ENCODE measurements at regions not wholly inside any gene's neighbourhood (a gene's known extent, or its start where the extent isn't known, plus 50 kb on each side); places are given as distances from the start of the nearest gene placed in this dataset.

DNA sequence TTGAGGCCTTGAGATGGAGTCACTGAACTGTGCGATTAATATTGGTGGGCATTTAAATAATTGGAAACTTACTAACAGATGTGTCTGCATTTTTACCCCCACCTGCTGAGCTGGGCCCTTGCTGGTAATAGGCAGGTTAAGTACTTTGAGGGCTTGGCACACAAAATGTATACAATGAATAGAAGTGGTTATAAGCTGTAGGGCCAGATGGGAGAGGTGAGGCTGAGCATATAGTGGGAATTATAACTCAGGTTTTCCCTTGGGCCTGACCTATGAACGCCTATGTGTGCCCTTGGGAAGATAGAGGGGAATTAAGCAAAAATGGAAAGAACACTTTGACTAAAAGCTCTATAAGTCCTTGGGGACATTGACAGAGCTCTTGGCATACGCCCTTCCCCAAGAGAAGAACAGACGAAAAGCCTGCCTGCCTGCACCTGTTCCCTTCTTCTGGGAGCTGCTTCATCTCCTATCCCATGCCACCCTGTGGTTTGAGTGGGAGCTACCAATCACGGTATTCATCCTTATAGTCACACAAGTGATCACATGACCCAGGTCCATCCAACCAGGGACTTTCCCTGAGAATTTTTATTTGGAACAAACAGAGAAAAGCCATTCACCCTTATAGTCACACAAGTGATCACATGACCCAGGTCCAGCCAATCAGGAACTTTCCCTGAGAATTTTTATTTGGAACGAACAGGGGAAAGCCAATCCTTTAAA, 260.7 kb upstream of the CSF3R start:
- no peak for DNase-seq

DNA sequence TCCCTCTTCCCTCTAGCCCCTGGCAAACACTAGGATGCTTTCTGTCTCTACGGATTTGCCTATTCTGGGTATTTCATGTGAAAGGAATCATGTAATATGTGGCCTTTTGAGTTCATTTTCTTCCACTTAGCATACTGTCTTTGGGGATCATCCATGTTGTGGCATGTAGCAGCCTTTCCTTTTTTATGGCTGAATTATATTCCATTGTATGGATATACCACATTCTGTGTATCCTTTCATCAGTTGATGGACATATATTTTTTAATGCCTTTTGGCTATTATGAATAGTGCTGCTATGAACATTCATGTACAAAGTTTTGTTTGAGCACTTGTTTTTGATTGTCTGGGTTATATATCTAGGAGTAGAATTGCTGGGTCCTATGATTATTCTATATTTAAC, 258.4 kb upstream of the CSF3R start:
- DNase-seq, result no peak

DNA sequence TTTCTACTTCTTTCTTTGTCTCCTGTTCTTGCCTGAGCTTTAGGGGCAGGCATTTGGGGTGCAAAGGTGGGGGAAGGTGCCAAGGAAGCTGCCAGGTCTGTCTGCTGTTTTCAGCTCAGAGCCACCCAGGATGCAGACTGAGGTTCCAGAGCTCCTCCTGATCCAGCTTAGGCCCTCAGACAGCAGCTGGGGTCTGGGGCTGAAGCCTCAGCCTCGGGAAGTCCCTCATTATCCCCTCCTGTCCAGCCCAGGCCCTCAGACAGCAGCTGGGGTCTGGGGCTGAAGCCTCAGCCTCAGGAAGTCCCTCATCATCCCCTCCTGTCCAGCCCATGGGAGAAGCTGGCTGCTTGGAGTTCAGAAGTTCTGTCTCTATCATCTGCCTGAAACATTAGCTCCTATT, 257.7 kb upstream of the CSF3R start:
- no peak for DNase-seq

- no peak for DNase-seq
Observed at GRCh38 chr1:36739703-36740289, 257.1 kb upstream of the CSF3R start.

GRCh38 chr1:36738245-36738644, 255.5 kb upstream of the CSF3R start:
- no peak for DNase-seq

DNA sequence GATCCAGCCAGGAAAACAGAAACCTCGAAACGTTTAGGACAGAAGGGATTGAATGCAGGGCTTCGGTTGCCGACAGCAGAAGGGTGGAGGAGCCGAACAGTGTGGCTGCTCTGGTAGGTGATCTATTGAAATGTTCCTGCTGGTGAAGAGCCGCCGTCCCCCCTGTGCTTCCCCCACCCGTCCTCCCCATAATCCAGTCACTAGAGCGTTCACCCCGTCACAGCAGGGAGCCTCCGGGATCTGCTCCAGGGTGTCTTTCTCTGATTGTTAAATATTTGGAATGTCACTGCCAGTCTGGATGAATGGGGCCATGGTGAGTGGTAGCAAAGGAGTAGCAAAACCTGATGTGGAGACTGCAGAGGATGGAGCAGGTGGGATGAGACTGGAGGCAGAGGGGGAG, 255.1 kb upstream of the CSF3R start:
- no peak for DNase-seq

- DNase-seq, result no peak
Observed at GRCh38 chr1:36737038-36737555, 254.4 kb upstream of the CSF3R start.

DNA sequence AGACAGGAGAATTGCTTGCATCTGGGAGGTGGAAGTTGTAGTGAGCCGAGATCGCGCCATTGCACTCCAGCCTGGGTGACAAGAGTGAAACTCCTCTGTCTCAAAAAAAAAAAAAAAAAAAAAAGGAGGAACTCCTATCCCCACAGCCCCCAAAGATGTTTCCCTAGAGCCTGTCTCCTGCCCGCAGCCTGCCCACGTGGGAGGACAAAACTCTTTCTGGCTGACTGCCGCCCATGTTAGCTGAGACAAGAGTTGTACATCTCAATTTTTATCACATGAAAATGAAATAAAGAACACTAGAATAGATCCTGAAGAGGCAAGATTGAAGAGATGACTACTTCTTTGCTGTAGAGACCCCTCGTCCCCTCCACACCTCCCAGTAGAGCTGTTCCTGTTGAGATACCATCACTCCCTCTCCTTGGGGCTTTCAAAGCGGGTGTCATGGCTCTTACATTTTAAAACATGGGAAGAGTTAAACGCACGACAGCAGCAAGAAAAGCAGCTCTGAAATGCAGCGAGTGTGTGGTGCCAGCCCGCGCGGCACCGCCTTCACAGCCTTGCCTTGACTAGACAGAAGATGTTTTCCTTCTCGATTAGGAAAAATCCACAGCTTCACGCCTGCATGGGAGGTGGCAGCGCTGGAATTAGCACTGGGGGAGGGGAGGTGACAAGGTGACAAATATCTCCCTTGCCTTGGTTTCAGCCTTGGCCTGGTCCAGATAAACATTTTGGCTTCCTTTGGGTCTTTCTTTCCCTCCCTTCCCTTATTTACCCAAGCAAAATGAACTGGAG, 253.4 kb upstream of the CSF3R start:
- DNase-seq, result peak; percentile 20

- DNase-seq, result no peak
Observed at GRCh38 chr1:36735436-36735835, 252.7 kb upstream of the CSF3R start.

GRCh38 chr1:36734356-36734755, 251.6 kb upstream of the CSF3R start:
- DNase-seq, result no peak

GRCh38 chr1:36733748-36734147, 251.0 kb upstream of the CSF3R start:
- DNase-seq, result no peak

DNA sequence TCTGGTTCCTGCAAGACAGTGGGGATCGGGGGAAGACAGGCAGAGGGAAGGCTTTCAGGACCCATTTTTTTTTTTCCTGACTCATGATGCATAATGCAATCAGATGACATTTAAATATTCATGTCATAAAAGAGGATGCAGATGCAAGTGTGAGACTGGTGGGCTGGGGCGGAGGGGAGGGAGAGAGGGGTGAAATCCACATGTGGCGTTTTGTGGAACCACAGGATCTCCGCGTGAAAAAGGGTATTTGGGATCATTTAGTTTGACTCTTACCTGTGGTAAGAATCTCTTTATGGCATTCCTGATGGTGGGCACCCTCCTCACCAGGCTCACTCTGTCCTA, 249.3 kb upstream of the CSF3R start:
- no peak for DNase-seq

GRCh38 chr1:36731226-36732014, 248.7 kb upstream of the CSF3R start:
- DNase-seq, result peak; percentile 14

DNA sequence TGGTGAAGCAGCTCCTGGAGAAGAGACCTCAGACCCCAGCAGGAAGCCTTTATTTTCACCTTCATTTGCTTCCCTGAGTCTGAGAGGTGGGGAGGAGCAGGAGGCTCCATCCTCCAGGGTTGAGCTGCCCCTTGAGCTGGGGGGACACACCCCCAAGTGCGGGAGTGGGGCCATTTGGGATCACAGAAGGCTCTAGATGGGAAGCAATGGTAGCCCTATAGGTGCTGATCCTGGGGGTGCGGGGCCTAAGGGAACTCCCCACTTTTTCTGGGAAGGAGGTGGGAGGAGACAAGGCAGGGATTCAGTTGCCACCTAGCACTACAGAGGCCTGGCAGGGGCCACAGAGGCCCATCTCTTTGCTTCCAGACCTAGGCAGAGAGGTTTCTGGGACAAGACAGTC, 247.9 kb upstream of the CSF3R start:
- no peak for DNase-seq

GRCh38 chr1:36729716-36730510, 247.2 kb upstream of the CSF3R start:
- DNase-seq, result peak; percentile 15

- no peak for DNase-seq
Observed at GRCh38 chr1:36729289-36729688, 246.6 kb upstream of the CSF3R start.

DNA sequence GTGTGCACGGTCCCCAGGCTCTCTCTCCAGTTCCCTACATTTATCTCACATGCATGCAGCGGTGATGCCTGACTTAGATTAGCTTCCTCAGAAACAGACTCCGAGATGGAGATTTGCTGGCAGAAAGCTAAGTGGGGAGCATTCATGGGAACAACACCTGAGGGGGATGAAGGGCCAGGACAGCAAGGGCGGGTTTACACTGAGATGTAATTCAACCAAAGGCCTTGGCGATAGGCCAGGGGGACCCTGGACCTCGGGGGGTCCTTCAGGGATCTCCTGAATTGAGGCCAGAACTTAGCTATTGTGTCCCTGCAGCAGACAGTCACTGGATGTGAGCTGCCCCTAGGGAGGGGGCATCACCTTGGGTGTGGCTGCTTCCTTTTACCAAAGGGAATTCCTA, 246.1 kb upstream of the CSF3R start:
- no peak for DNase-seq

DNA sequence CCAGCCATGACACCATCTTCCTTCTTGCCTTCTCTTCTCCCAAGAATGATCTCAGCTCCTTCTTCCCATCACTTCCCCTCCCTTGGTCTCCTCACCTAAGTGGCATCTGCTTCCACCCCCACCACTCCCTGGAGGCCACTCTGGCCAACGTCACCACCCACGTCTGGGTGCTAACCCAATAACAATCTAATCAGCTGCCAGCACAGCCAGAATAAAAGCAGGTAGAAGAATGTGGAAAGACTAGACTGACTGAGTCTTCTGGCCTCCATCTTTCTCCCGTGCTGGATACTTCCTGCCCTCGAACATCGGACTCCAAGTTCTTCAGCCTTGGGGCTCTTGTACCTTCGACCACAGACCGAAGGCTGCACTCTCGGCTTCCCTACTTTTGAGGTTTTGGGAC, 245.3 kb upstream of the CSF3R start:
- DNase-seq, result no peak

- DNase-seq, result no peak
Observed at GRCh38 chr1:36725151-36725550, 242.4 kb upstream of the CSF3R start.

DNA sequence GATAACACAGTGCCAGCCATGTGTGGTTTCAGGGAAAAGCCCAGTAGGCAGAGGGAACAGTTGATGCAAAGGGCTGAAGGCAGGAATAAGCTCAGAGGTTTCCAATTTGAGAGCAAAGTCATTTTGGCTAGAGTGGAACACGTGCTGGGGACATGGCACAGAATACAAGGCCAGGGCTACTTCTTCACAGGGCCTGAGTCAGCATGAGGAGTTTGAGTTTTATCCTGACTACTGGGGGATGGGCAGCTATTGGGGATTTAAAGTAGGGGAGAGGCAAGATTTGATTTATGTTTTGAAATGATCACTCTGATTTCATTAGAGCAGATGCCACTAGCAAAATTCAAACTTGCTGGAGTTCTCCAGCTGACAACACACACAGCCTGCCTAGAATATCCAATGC, 241.1 kb upstream of the CSF3R start:
- no peak for DNase-seq

- no peak for DNase-seq
Observed at GRCh38 chr1:36722871-36723270, 240.2 kb upstream of the CSF3R start.

- no peak for DNase-seq
Observed at GRCh38 chr1:36721261-36721660, 238.5 kb upstream of the CSF3R start.

All from hematopoietic multipotent progenitor cell treated with erythropoietin and hydrocortisone succinate and interleukin-3 and kit ligand, for 4 days (in vitro differentiated cells).